Smooth muscle cell (in vitro differentiated cells): ENCODE measurements at regions not wholly inside any gene's neighbourhood (a gene's known extent, or its start where the extent isn't known, plus 50 kb on each side); places are given as distances from the start of the nearest gene placed in this dataset.

Experiments
- DNase-seq: peaks from one replicate; lab custom pipeline; 2025; ENCODE audit not compliant: unreplicated experiment; lab: John Stamatoyannopoulos, UW
- H2AFZ ChIP-seq: fragments of 200-600 bp; sonication (generic); 2 replicates; pipeline ENCODE4 v1.6.0; 2016; ENCODE audit warnings: antibody characterized with exemption, low read depth, mild to moderate bottlenecking
- H3F3A ChIP-seq: fragments of 200-600 bp; sonication (generic); 2 replicates; pipeline ENCODE4 v1.6.0; 2017; ENCODE audit warnings: antibody characterized with exemption, low read depth
- H3K27ac ChIP-seq: fragments of 200-600 bp; sonication (generic); 2 replicates; pipeline ENCODE4 v1.5.1; 2016; ENCODE audit warnings: low read depth, mild to moderate bottlenecking
- H3K27me3 ChIP-seq: fragments of 200-600 bp; sonication (generic); 2 replicates; pipeline ENCODE4 v1.6.1; 2016; ENCODE audit warnings: low read depth, mild to moderate bottlenecking
- H3K36me3 ChIP-seq: fragments of 200-600 bp; sonication (generic); 2 replicates; pipeline ENCODE4 v1.5.1; 2016; ENCODE audit warnings: low read depth
- H3K4me1 ChIP-seq: fragments of 200-600 bp; sonication (generic); 2 replicates; pipeline ENCODE4 v1.5.1; 2016; ENCODE audit warnings: low read depth
- H3K4me2 ChIP-seq: fragments of 200-600 bp; sonication (generic); 2 replicates; pipeline ENCODE4 v1.6.0; 2016; ENCODE audit warnings: mild to moderate bottlenecking
- H3K4me3 ChIP-seq: fragments of 200-600 bp; sonication (generic); 2 replicates; pipeline ENCODE4 v1.5.1; 2016; ENCODE audit warnings: mild to moderate bottlenecking
- H3K79me2 ChIP-seq: fragments of 200-600 bp; sonication (generic); 2 replicates; pipeline ENCODE4 v1.6.0; 2016; ENCODE audit warnings: low read depth, mild to moderate bottlenecking
- H3K9ac ChIP-seq: fragments of 200-600 bp; sonication (generic); 2 replicates; pipeline ENCODE4 v1.6.0; 2016; ENCODE audit warnings: low read depth
- H3K9me3 ChIP-seq: fragments of 200-600 bp; sonication (generic); replicated peaks from 2 replicates; pipeline ENCODE4 v1.5.1; 2016; ENCODE audit warnings: low read depth
- H4K20me1 ChIP-seq: fragments of 200-600 bp; sonication (generic); 2 replicates; pipeline ENCODE4 v1.6.0; 2016; ENCODE audit warnings: low read depth
- WGBS: methylation state at CpG from one replicate; pipeline ENCODE4 v1.1.7; 2016; ENCODE audit warnings: low lambda C conversion rate; 5-methylcytosine and 5-hydroxymethylcytosine counted together
- TF ChIP-seq, protein P1 (sequence below): fragments of 200-600 bp; sonication (generic); IDR thresholded peaks from 2 replicates; pipeline ENCODE4 v1.5.1; 2017; ENCODE audit warnings: borderline replicate concordance, mild to moderate bottlenecking, antibody characterized with exemption; ENCODE audit not compliant: insufficient read depth, poor library complexity, severe bottlenecking

DNA sequence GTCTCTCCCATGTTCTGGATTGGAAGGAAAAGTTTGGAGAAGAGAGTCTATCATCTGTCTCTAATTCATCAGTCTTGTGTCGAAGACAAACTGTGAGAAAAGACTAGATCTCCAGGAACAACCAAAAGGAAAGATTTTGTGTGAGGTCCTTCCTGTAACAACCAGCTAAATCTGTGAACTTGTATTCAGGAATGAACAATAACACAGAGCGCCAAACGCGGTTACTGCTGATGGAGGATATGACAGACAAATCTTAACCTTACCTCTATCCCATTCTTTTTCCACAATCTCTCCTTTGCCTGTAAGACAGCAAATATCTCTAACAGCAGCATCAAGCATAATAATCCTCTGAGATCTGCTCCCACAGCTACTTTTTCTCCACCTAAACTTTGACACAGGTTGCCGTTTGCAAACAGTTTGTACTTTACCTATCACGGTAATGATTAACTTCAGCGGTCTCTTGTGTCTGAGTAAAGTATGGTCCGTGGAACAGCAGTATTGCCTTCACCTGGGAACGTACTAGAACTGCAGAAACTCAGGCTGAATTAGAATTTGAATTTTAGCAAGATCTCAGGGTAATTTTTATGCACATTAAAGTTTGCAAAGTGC lies 387.6 kb downstream of the ELAVL2 start:
- Histone ChIP-seq H3K4me2 (no peak overlapping the region), H3F3A (no peaks in the 10 kb centered on the region), H3K9me3 (no peaks in the 10 kb centered on the region), H3K4me1 (no peaks in the 10 kb centered on the region), H2AFZ (no peak overlapping the region), H3K9ac (no peak overlapping the region), H3K27ac (no peak overlapping the region), H3K27me3 (no peaks in the 10 kb centered on the region), H3K4me3 (peak overlapping the region; percentile 9), H3K79me2 (no peaks in the 10 kb centered on the region), H3K36me3 (no peaks in the 10 kb centered on the region), H4K20me1 (no peaks in the 10 kb centered on the region)
- no peak for DNase-seq
- TF ChIP-seq, protein P1, sequence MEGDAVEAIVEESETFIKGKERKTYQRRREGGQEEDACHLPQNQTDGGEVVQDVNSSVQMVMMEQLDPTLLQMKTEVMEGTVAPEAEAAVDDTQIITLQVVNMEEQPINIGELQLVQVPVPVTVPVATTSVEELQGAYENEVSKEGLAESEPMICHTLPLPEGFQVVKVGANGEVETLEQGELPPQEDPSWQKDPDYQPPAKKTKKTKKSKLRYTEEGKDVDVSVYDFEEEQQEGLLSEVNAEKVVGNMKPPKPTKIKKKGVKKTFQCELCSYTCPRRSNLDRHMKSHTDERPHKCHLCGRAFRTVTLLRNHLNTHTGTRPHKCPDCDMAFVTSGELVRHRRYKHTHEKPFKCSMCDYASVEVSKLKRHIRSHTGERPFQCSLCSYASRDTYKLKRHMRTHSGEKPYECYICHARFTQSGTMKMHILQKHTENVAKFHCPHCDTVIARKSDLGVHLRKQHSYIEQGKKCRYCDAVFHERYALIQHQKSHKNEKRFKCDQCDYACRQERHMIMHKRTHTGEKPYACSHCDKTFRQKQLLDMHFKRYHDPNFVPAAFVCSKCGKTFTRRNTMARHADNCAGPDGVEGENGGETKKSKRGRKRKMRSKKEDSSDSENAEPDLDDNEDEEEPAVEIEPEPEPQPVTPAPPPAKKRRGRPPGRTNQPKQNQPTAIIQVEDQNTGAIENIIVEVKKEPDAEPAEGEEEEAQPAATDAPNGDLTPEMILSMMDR: no peak
- WGBS: 92% methylated on average over 9 of the region's 9 CpGs

DNA sequence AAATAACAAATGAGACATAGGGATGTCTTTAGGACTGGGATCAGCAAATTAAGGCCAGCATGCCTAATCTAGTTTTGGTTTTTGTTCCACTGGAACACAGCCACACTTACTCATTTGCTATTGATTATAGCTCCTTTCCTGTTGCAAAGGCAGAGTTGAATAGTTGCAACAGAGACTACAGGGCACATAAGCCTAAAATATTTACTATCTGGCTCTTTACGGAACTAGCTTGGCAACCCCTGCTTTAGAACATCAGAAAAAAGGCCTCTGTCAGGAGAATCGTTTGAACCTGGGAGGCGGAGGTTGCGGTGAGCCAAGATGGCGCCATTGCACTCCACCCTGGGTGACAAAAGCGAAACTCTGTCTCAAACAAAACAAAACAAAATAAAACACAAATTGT lies 384.8 kb downstream of the ELAVL2 start:
- WGBS: 97% methylated on average over 6 of the region's 6 CpGs
- H3K9me3 ChIP-seq: no peaks in the 10 kb centered on the region

DNA sequence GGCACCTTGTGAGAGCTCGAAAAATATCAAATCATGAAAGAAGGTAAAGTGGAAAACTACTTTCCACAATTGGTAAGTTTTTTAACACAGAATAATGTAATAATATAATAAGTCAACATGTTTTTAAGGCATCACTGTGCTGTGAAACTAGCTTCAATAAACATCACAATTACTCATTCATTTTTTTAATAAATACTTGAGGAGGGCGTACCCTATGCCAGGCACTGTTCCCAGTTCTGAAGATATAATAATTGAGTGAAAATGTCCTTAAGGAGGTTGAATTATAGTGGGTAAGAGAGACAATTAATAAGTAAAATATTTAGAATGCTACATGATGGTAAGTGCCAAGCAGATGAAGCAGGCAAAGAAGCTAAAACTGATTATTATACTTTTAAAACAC lies 381.4 kb downstream of the ELAVL2 start:
- no peaks in the 10 kb centered on the region for H3K9me3 ChIP-seq
- no peaks in the 10 kb centered on the region for H3K27me3 ChIP-seq
- 79% methylated on average over 2 of the region's 2 CpGs for WGBS
- H3K4me3 ChIP-seq: no peak overlapping the region
- H4K20me1 ChIP-seq: no peaks in the 10 kb centered on the region
- DNase-seq: no peak
- no peaks in the 10 kb centered on the region for H3K36me3 ChIP-seq
- no peak overlapping the region for H3K9ac ChIP-seq
- no peak overlapping the region for H2AFZ ChIP-seq
- H3K4me1 ChIP-seq: no peaks in the 10 kb centered on the region
- H3K27ac ChIP-seq: no peak overlapping the region
- H3K79me2 ChIP-seq: no peaks in the 10 kb centered on the region
- no peaks in the 10 kb centered on the region for H3F3A ChIP-seq
- H3K4me2 ChIP-seq: no peak overlapping the region
- TF ChIP-seq, protein P1: no peak

More for the DNA sequence above, 384.8 kb downstream of the ELAVL2 start:
- Histone ChIP-seq H3K4me1 (no peaks in the 10 kb centered on the region), H4K20me1 (no peaks in the 10 kb centered on the region), H3K9ac (no peak overlapping the region), H3K4me2 (no peak overlapping the region), H3K79me2 (no peaks in the 10 kb centered on the region), H3F3A (no peaks in the 10 kb centered on the region), H3K27me3 (no peaks in the 10 kb centered on the region), H3K27ac (no peak overlapping the region), H3K36me3 (no peaks in the 10 kb centered on the region), H3K4me3 (no peak overlapping the region), H2AFZ (no peak overlapping the region)
- DNase-seq: no peak
- TF ChIP-seq, protein P1: no peak

DNA sequence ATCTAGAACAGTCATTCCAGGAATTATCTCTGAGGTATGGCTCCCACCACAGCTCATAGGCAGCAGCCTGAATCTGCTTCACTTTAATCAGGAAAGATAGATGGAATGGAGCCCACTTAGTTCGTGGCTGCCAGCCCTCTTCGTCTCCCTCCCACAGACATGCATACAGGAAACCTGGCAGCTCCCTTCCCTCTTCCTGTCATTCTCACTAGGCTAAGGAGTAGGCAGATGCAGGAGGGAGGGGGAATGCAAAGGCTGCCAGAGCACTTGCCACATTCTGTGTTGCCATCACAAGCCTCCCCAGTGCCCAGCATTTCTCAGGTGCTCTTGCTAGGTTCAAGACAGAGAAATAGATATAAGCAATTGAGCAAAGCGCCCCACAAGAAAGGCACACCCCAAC lies 378.9 kb downstream of the ELAVL2 start:
- TF ChIP-seq, protein P1: no peak
- 42% methylated on average over 3 of the region's 3 CpGs for WGBS

More for the DNA sequence above, 378.9 kb downstream of the ELAVL2 start:
- DNase-seq: no peak
- no peaks in the 10 kb centered on the region for H4K20me1 ChIP-seq
- H3K4me1 ChIP-seq: no peaks in the 10 kb centered on the region
- no peak overlapping the region for H3K9ac ChIP-seq
- H3K9me3 ChIP-seq: no peaks in the 10 kb centered on the region
- H3F3A ChIP-seq: no peaks in the 10 kb centered on the region
- no peaks in the 10 kb centered on the region for H3K36me3 ChIP-seq
- H3K27ac ChIP-seq: no peak overlapping the region
- no peak overlapping the region for H3K4me2 ChIP-seq
- H2AFZ ChIP-seq: no peak overlapping the region
- H3K4me3 ChIP-seq: no peak overlapping the region
- no peaks in the 10 kb centered on the region for H3K79me2 ChIP-seq
- no peaks in the 10 kb centered on the region for H3K27me3 ChIP-seq
